ENCODE measurements at regions not wholly inside any gene's neighbourhood (a gene's known extent, or its start where the extent isn't known, plus 50 kb on each side); places are given as distances from the start of the nearest gene placed in this dataset.
A peak's percentile ranks its signal among the peaks of the same experiment; 100 is the strongest.

GRCh38 chr16:85173981-85174751 is 61.9 kb upstream of the CIBAR2 start:
- TF ChIP-seq POLR2A (IDR thresholded peaks at IDR 0.05): no peak
- TF ChIP-seq, protein P1, sequence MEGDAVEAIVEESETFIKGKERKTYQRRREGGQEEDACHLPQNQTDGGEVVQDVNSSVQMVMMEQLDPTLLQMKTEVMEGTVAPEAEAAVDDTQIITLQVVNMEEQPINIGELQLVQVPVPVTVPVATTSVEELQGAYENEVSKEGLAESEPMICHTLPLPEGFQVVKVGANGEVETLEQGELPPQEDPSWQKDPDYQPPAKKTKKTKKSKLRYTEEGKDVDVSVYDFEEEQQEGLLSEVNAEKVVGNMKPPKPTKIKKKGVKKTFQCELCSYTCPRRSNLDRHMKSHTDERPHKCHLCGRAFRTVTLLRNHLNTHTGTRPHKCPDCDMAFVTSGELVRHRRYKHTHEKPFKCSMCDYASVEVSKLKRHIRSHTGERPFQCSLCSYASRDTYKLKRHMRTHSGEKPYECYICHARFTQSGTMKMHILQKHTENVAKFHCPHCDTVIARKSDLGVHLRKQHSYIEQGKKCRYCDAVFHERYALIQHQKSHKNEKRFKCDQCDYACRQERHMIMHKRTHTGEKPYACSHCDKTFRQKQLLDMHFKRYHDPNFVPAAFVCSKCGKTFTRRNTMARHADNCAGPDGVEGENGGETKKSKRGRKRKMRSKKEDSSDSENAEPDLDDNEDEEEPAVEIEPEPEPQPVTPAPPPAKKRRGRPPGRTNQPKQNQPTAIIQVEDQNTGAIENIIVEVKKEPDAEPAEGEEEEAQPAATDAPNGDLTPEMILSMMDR (IDR thresholded peaks at IDR 0.05): no peak
- TF ChIP-seq EP300 (IDR thresholded peaks at IDR 0.05): no peak
- peak in 1 of 3 donors; percentile 35 for TF ChIP-seq POLR2AphosphoS5 (IDR thresholded peaks at IDR 0.05)
